ENCODE measurements at regions not wholly inside any gene's neighbourhood (a gene's known extent, or its start where the extent isn't known, plus 50 kb on each side); places are given as distances from the start of the nearest gene placed in this dataset.
"Not testable (repeated sequence)": the region's sequence is repeated elsewhere in the genome, so short reads cannot be mapped to it uniquely, and the experiment has no call there.

DNA sequence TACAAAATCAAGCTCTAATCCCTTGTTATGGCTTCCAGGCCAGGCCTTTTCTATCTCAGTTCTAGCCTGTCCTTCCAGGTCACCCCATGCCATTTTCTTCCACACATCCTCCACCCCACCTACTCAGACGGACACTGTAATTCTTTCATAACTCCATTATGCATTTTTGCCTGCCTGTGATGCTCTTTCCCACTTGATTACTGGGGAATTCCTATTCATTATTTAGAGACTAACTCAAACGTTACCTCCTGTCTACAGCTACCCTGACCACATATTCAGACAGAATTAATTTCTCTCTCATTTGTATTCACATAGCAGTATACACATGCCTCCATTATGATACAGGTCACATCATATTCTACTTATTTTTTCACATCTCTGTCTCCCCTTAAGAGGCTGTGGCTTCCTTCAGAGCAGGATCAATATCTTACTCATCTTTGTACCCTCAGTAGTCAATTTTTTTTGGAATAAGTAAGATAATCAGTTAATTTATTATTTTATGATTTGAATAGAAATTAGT, 156.5 kb upstream of the ZC3H12C start:
- DNase-seq (ENCODE audit: low read depth): no peak
- in situ Hi-C loops (cut with HindIII; ENCODE audit: low pct_unique_long_range_greater_than_20kb, low sequenced_read_pairs): no loop called here

DNA sequence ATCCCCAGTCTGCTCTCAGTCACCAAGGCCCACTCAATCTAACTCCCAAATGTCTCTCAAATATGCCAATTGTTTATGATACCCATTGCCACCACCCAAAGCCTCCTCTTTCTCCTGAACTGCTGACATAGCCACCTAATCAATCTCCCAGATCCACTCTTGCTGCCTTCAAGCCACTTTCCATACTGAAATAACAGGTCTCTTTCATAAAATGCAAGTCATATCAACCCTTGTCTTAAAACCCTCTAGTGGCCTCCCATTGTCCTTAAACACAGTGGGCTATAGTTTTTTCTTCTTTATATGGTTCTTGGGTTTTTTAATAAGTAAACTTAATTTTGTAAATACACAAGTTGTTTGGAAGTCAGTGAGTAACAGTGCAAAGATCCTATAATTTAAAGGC, 155.2 kb upstream of the ZC3H12C start:
- in situ Hi-C loops (cut with HindIII; ENCODE audit: low pct_unique_long_range_greater_than_20kb, low sequenced_read_pairs): no loop called here
- DNase-seq (ENCODE audit: low read depth): no peak

DNA sequence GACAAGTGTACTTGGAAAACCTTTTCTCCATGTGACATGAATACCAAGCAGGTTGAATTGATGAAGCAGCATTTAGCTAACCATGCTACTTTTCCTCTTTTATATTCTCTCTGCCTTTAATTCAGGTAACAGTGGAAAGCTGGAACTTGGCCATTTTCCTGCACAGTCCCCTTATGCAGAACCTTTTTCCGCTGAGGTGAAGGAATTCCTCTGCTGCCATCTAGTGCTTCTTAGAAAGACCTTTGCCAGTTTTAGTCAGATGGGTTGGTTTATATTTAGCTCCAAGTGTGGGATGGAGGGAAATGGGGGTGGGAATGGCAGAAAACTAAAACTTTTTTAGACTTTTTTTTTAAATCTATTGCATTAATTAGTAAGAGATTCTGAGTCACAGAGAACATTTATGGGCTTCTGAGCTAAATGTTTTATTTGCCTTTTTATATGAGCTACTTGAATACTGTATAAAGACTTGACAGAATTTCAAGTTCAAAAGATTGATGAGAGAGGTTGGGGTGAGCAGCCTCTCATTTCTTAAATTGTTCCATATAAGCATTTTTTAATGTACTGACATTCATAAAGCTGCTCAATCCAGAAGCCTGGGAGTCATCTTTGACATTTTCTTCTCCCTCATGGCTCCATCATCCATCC, 153.9 kb upstream of the ZC3H12C start:
- in situ Hi-C loops (cut with HindIII; ENCODE audit: low pct_unique_long_range_greater_than_20kb, low sequenced_read_pairs): no loop called here
- peak; percentile 67 for DNase-seq (ENCODE audit: low read depth)

DNA sequence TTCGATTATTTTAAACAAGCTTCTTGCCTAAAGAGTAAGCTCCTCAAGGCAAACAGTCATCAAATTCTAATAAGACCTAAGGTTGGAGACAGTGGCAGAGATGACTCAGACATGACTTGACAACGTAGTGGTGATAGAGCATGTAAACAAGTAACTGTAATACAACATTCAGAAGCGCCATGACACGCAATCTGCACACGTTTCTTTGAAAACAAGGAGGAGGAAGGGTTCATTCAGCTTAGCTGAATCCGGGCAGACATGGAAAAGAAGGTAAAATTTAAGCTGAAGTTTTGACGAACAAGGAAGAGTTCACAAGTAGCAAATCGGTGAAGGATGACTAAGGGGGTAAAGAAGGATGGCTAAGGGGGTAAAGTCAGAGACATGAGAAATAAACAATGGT, 152.4 kb upstream of the ZC3H12C start:
- in situ Hi-C loops (cut with HindIII; ENCODE audit: low pct_unique_long_range_greater_than_20kb, low sequenced_read_pairs): no loop called here
- peak; percentile 84 for DNase-seq (ENCODE audit: low read depth)

DNA sequence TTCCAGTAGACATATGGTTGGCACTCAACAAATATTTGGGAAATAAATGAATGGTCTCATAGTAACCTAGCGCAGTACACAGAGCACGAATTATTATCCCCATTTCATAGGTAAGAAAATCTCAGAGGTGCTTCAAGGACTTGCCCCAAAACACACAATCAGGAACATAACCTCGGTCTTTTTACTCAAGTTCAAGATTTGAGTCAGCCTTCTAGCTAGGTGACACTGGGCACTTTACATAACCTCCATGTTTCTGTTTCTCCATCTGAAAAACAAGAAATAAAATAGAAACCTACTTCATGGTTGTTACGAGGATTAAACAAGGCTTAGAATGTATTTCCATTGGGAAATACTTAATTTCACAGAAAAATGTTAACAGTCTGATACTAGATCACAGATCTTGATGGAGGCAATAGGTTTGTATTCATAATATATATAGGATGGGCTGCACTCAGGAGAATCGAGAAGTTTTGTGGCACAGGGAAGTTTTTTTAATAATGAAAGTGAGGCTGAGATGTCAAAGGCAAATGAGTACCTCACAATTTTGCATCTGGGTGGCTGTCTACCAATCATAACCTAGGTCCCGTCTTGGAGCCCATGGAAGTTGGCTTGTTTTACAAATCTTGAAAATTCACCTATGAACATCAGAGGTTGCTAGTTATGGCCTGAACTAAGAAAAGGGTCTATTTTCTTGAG, 147.4 kb upstream of the ZC3H12C start:
- in situ Hi-C loops (cut with HindIII; ENCODE audit: low pct_unique_long_range_greater_than_20kb, low sequenced_read_pairs): no loop called here
- DNase-seq (ENCODE audit: low read depth): no peak

- in situ Hi-C loops (cut with HindIII; ENCODE audit: low pct_unique_long_range_greater_than_20kb, low sequenced_read_pairs): no loop called here
- DNase-seq (ENCODE audit: low read depth): peak; percentile 88
Measured at GRCh38 chr11:109946322-109946846, 146.8 kb upstream of the ZC3H12C start.

- in situ Hi-C loops (cut with HindIII; ENCODE audit: low pct_unique_long_range_greater_than_20kb, low sequenced_read_pairs): no loop called here
- DNase-seq (ENCODE audit: low read depth): no peak
Measured at GRCh38 chr11:109954534-109954933, 138.7 kb upstream of the ZC3H12C start.

- in situ Hi-C loops (cut with HindIII; ENCODE audit: low pct_unique_long_range_greater_than_20kb, low sequenced_read_pairs): no loop called here
- no peak for DNase-seq (ENCODE audit: low read depth)
Measured at GRCh38 chr11:109956124-109956793, 136.9 kb upstream of the ZC3H12C start.

- in situ Hi-C loops (cut with HindIII; ENCODE audit: low pct_unique_long_range_greater_than_20kb, low sequenced_read_pairs): no loop called here
- no peak for DNase-seq (ENCODE audit: low read depth)
Measured at GRCh38 chr11:109957000-109957399, 136.2 kb upstream of the ZC3H12C start.

GRCh38 chr11:109957601-109958000, 135.6 kb upstream of the ZC3H12C start:
- in situ Hi-C loops (cut with HindIII; ENCODE audit: low pct_unique_long_range_greater_than_20kb, low sequenced_read_pairs): no loop called here
- no peak for DNase-seq (ENCODE audit: low read depth)

GRCh38 chr11:109958131-109958820, 134.9 kb upstream of the ZC3H12C start:
- in situ Hi-C loops (cut with HindIII; ENCODE audit: low pct_unique_long_range_greater_than_20kb, low sequenced_read_pairs): no loop called here
- no peak for DNase-seq (ENCODE audit: low read depth)

DNA sequence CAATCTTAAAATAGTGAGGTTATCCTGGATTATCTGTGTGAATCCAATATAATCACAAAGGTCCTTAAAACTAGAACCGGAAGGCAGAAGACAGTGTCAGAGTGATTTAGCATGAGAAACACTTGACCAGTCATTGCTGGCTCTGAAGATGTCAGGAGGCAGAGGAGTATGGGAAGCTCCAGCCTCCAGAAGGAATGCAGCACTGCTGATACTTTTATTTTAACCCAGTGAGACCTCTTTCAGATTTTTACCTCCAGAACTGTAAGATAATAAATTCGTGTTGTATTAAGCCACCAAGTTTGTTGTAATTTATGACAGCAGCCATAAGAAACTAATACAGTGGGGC, 134.4 kb upstream of the ZC3H12C start:
- in situ Hi-C loops (cut with HindIII; ENCODE audit: low pct_unique_long_range_greater_than_20kb, low sequenced_read_pairs): no loop called here
- DNase-seq (ENCODE audit: low read depth): no peak

- in situ Hi-C loops (cut with HindIII; ENCODE audit: low pct_unique_long_range_greater_than_20kb, low sequenced_read_pairs): no loop called here
Measured at GRCh38 chr11:109960831-109961230, 132.4 kb upstream of the ZC3H12C start.

GRCh38 chr11:109961261-109961660, 131.9 kb upstream of the ZC3H12C start:
- in situ Hi-C loops (cut with HindIII; ENCODE audit: low pct_unique_long_range_greater_than_20kb, low sequenced_read_pairs): no loop called here
- no peak for DNase-seq (ENCODE audit: low read depth)

More at GRCh38 chr11:109960831-109961230, 132.4 kb upstream of the ZC3H12C start:
- no peak for DNase-seq (ENCODE audit: low read depth)

GRCh38 chr11:109963101-109963500, 130.1 kb upstream of the ZC3H12C start:
- in situ Hi-C loops (cut with HindIII; ENCODE audit: low pct_unique_long_range_greater_than_20kb, low sequenced_read_pairs): no loop called here
- DNase-seq (ENCODE audit: low read depth): no peak

- DNase-seq (ENCODE audit: low read depth): no peak
- in situ Hi-C loops (cut with HindIII; ENCODE audit: low pct_unique_long_range_greater_than_20kb, low sequenced_read_pairs): no loop called here
Measured at GRCh38 chr11:109964487-109964886, 128.7 kb upstream of the ZC3H12C start.

DNA sequence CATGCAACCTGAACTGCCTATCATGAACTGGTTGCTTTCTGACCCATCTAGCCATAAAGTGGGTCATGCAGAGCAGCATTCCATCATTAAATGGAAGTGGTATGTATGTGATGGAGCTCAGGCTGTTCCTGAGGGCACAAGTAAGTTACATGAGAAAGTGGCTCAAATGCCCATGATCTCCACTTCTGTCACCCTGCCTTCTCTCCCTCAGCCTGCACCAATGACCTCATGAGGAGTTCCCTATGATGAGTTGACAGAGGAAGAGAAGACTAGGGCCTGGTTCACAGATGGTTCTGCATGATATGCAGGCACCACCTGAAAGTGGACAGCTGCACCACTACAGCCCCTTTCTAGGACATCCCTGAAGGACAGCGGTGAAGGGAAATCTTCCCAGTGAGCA, 127.7 kb upstream of the ZC3H12C start:
- in situ Hi-C loops (cut with HindIII; ENCODE audit: low pct_unique_long_range_greater_than_20kb, low sequenced_read_pairs): not testable (repeated sequence)

GRCh38 chr11:109965926-109966325, 127.3 kb upstream of the ZC3H12C start:
- DNase-seq (ENCODE audit: low read depth); in situ Hi-C loops (cut with HindIII; ENCODE audit: low pct_unique_long_range_greater_than_20kb, low sequenced_read_pairs): not testable (repeated sequence)

More for the DNA sequence above, 127.7 kb upstream of the ZC3H12C start:
- not testable (repeated sequence) for DNase-seq (ENCODE audit: low read depth)
